Right cardiac atrium (tissue), 5 donors: ENCODE measurements at regions not wholly inside any gene's neighbourhood (a gene's known extent, or its start where the extent isn't known, plus 50 kb on each side); places are given as distances from the start of the nearest gene placed in this dataset.

Experiments
- ATAC-seq, 2 donors: fragments of 200-7000 bp; cut with Tn5 transposase; one replicate each; pipeline versions ENCODE4 v1.8.0 to v1.9.1; 2020; ENCODE audit warnings: moderate library complexity in 2 of 2, mild to moderate bottlenecking in 1 of 2
- DNase-seq, 3 donors: peaks; one replicate each; pipeline ENCODE4 v3.0.0-alpha.2; 2020
- H3K27ac ChIP-seq: one replicate; pipeline ENCODE4 v1.5.1; 2013; ENCODE audit warnings: mild to moderate bottlenecking, low read length, control low read depth, moderate library complexity
- H3K27me3 ChIP-seq: one replicate; pipeline ENCODE4 v1.6.1; 2013; ENCODE audit not compliant: control insufficient read depth, insufficient read depth
- H3K4me1 ChIP-seq: one replicate; pipeline ENCODE4 v1.6.1; 2013; ENCODE audit warnings: low read length; ENCODE audit not compliant: control insufficient read depth, insufficient read depth
- H3K4me3 ChIP-seq: one replicate; pipeline ENCODE4 v1.5.1; 2013; ENCODE audit warnings: low read length, control low read depth
- H3K9me3 ChIP-seq: one replicate; pipeline ENCODE4 v1.6.1; 2013; ENCODE audit warnings: low read length; ENCODE audit not compliant: control insufficient read depth
- WGBS: extraction: QIAGEN DNeasy Blood & Tissue Kit; methylation state at CpG from one replicate; pipeline ENCODE4 v1.1.7; 2013; 5-methylcytosine and 5-hydroxymethylcytosine counted together
- intact Hi-C, 4 donors: fragments of 100-400 bp; cut with DNase I; formaldehyde crosslinking; loops; one replicate each; pipeline versions ENCODE4 v1.11.0 to v1.14.0; 2022 to 2023
- donor health status: healthy with polysubstance abuse.
- donor health status: DM: no; HTN: yes; CAD: no.
- donor health status: DM: no; HTN: no; CAD: no.
- donor health status: DM: no; HTN: yes; CAD: no; lungs with severe emphysema.
- donor health status: DM: yes; HTN: yes; CAD: no.

DNA sequence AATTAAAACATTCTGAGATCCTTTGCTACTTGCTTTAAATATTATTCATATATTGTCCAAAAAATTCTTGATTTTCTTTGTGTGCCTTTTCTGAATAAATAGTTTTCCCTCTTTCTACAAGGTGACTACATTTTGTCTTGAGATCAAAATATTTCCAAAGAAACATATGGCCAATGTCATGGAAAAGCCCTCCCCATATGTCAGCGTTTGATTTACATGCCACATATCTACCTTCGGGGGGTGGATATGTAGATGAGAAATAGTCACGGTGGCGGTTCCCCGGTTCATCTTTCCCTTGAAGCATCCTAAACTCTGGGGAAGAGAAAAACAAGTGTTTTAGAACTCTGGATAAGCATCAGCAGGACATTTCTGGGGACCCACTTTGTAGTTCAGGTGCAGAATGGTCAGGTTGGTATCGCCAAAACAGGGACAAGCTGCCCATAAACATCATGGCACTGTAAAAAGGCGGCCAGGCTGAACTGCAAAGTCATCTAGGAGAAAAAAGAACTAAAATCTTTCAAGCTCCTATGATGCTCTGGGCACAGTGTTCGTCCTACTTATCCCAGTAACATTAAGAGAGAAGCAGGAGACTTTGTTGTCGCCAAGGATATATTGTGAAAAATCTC is 91.5 kb downstream of the MEX3B start:
- H3K27ac ChIP-seq, result no peak overlapping the region
- H3K4me1 ChIP-seq, result no peaks in the 10 kb centered on the region
- H3K9me3 ChIP-seq, result no peaks in the 10 kb centered on the region
- H3K27me3 ChIP-seq, result no peaks in the 10 kb centered on the region
- H3K4me3 ChIP-seq, result no peak overlapping the region
- DNase-seq (no peak), ATAC-seq (no peak)
- intact Hi-C loops, result no loop called here
- WGBS, result 94% methylated on average over 9 of the region's 9 CpGs

DNA sequence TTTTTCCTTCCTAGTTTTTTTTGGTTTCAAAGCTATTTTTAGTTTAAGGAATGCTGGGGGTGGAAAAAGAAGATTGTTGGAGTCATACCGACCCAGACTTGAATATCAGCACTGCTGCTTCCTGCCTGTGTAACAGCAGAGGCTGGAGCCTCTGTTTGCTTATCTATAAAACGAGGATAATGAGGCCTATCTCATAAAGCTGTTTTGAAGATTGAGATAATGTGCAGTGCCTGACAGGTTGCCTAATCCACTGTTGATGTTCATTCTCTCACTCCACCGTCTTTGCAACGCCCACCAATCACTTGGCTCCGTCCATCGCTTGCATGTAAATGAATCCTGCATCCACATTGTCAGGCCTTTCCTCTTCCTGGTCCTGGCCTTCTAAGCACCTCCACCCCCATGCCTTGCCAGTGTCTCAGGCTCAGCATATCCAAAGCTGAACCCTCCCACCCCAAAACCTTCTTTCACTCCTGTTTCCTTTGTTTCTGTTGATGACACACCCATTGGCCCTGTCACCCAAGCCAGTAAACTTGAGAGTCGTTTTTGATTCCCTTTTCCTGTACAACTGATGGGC is 94.9 kb downstream of the MEX3B start:
- ATAC-seq, result peak in 1 of 2 donors; percentile 35
- WGBS, result 27% methylated on average over 7 of the region's 7 CpGs
- intact Hi-C loops, result no loop called here
- no peak for DNase-seq
- no peaks in the 10 kb centered on the region for H3K4me1 ChIP-seq
- H3K4me3 ChIP-seq, result no peak overlapping the region
- no peaks in the 10 kb centered on the region for H3K27me3 ChIP-seq
- no peaks in the 10 kb centered on the region for H3K9me3 ChIP-seq
- no peak overlapping the region for H3K27ac ChIP-seq

GRCh38 chr15:81948751-81949150 is 97.1 kb downstream of the MEX3B start:
- no peak for ATAC-seq
- 91% methylated on average over 11 of the region's 11 CpGs for WGBS
- intact Hi-C loops, result loop anchor here in 1 of 4 donors (10.0 kb wide), 1 partner anchor 324 kb away; no protein-coding TSS in a partner anchor

DNA sequence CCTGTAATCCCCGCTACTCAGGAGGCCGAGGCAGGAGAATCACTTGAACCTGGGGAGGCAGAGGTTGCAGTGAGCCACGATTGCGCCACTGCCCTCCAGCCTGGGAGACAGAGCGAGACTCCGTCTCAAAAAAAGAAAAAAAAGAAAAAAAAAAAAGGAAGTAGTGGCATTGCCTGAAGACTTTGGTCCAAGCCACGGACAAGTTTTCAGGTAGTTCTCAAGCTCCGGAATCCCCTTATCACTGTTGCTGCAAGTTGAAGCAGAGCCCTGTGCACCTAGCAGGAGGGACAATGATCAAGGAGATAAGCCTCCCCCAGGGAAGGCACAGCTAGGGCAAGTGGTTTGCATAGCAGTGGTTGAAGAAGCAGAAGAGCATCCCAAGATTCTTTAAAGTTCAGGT is 97.6 kb downstream of the MEX3B start:
- Histone ChIP-seq H3K27me3 (no peaks in the 10 kb centered on the region), H3K9me3 (no peaks in the 10 kb centered on the region), H3K4me1 (no peaks in the 10 kb centered on the region), H3K4me3 (no peak overlapping the region), H3K27ac (no peak overlapping the region)
- ATAC-seq, result no peak
- 85% methylated on average over 8 of the region's 8 CpGs for WGBS
- intact Hi-C loops, result loop anchor here in 1 of 4 donors (10.0 kb wide), 1 partner anchor 323 kb away; no protein-coding TSS in a partner anchor
- DNase-seq, result no peak

More at GRCh38 chr15:81948751-81949150, 97.1 kb downstream of the MEX3B start:
- Histone ChIP-seq H3K4me3 (no peak overlapping the region), H3K27me3 (no peaks in the 10 kb centered on the region), H3K27ac (no peak overlapping the region), H3K4me1 (no peaks in the 10 kb centered on the region), H3K9me3 (no peaks in the 10 kb centered on the region)
- DNase-seq, result no peak

DNA sequence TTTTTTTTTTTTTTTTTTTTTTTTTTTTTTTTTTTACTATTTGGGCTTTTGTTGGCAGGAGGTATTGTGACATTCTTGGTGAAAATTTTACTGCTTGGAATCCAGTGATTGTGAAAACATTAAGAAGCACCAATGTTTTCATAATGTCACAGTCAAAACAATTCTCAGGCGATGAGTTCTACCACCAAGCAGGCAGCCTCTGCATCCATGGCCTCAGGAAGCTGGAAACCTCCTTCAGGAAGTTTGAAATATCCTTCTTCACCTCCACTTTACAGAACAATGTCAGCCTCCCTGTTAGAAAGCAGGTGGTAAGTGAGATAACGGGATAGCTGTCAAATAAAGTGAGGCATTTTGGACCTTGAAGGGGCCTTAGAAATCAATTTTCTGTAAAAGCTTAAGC is 98.3 kb downstream of the MEX3B start:
- intact Hi-C loops, result loop anchor here in 1 of 4 donors (10.0 kb wide), 1 partner anchor 323 kb away; no protein-coding TSS in a partner anchor
- no peak overlapping the region for H3K4me3 ChIP-seq
- no peaks in the 10 kb centered on the region for H3K9me3 ChIP-seq
- no peaks in the 10 kb centered on the region for H3K27me3 ChIP-seq
- no peak for ATAC-seq
- H3K27ac ChIP-seq, result no peak overlapping the region
- WGBS, result 60% methylated on average over 2 of the region's 2 CpGs
- no peaks in the 10 kb centered on the region for H3K4me1 ChIP-seq
- DNase-seq, result no peak

GRCh38 chr15:81945014-81945615 is 100.7 kb downstream of the MEX3B start:
- no peak overlapping the region for H3K4me3 ChIP-seq
- DNase-seq (no peak), ATAC-seq (no peak)
- no peaks in the 10 kb centered on the region for H3K27me3 ChIP-seq
- no peaks in the 10 kb centered on the region for H3K4me1 ChIP-seq
- intact Hi-C loops, result loop anchor here in 1 of 4 donors (10.0 kb wide), 1 partner anchor 320 kb away; no protein-coding TSS in a partner anchor
- H3K9me3 ChIP-seq, result no peaks in the 10 kb centered on the region
- 55% methylated on average over 6 of the region's 6 CpGs for WGBS
- no peak overlapping the region for H3K27ac ChIP-seq

- Histone ChIP-seq H3K9me3 (no peaks in the 10 kb centered on the region), H3K4me3 (no peak overlapping the region), H3K4me1 (no peaks in the 10 kb centered on the region), H3K27me3 (no peaks in the 10 kb centered on the region), H3K27ac (no peak overlapping the region)
- WGBS, result 78% methylated on average over 3 of the region's 3 CpGs
- DNase-seq, result no peak
- intact Hi-C loops, result loop anchor here in 1 of 4 donors (10.0 kb wide), 1 partner anchor 318 kb away; no protein-coding TSS in a partner anchor
- ATAC-seq, result no peak
Observed at GRCh38 chr15:81942655-81943195, 103.1 kb downstream of the MEX3B start.

- ATAC-seq, result no peak
- Histone ChIP-seq H3K27me3 (no peaks in the 10 kb centered on the region), H3K4me3 (no peak overlapping the region), H3K4me1 (no peaks in the 10 kb centered on the region), H3K9me3 (no peaks in the 10 kb centered on the region), H3K27ac (no peak overlapping the region)
- DNase-seq, result no peak
- WGBS, result 70% methylated on average over 1 of the region's 1 CpG
- intact Hi-C loops, result loop anchor here in 1 of 4 donors (10.0 kb wide), 1 partner anchor 317 kb away; no protein-coding TSS in a partner anchor
Observed at GRCh38 chr15:81942157-81942556, 103.7 kb downstream of the MEX3B start.

GRCh38 chr15:81941479-81941878 is 104.3 kb downstream of the MEX3B start:
- Histone ChIP-seq H3K4me1 (no peaks in the 10 kb centered on the region), H3K9me3 (no peaks in the 10 kb centered on the region), H3K27me3 (no peaks in the 10 kb centered on the region), H3K27ac (no peak overlapping the region), H3K4me3 (no peak overlapping the region)
- ATAC-seq (no peak), DNase-seq (no peak)
- WGBS, result 74% methylated on average over 4 of the region's 4 CpGs
- intact Hi-C loops, result loop anchor here in 1 of 4 donors (10.0 kb wide), 1 partner anchor 317 kb away; no protein-coding TSS in a partner anchor

DNA sequence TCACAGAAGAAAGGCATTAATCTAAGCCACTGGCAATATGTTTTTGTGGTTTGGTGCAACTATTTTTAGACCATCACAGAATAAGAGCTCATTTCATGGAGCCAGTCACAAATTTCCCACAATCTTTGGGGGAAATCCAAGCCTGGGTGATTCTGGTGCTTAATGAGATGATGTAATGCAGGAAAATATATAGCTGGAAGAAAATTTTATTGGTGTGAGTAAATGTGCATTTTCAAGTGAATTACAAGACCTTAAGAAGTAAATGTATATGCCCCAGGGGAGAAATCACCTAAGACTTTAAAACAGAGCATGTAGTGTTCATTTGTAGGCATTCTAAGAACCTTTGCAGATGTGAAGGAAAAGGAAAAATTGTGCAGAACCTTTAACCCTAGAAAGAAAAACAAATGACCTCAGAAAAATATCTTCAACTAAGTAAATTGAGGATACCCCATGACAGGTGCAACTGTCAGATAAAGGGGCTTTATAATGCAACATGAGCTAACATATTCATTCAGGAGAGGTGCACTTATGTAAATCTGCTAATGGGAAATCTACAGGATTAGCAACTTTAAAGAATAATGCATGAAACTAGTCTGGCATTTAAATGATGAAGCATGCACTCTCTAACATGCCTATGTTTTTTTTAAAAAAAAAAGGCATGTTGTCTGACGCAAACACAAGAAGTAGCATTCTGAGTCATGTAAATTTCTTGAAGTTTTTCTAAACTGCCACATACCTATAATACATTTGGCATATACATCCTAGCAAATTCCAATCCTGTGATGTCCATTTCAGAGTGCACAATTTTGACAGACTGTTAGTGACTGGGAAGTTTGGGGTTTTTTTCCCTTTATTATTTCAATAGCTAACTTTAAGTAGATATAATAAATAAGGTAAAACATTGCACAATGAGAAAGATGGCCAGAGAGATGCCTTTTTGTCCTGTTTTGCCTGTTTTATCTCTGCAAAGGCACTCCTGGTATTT is 105.1 kb downstream of the MEX3B start:
- intact Hi-C loops, result loop anchor here in 1 of 4 donors (10.0 kb wide), 1 partner anchor 316 kb away; no protein-coding TSS in a partner anchor
- Histone ChIP-seq H3K27ac (no peak overlapping the region), H3K27me3 (no peaks in the 10 kb centered on the region), H3K4me1 (no peaks in the 10 kb centered on the region), H3K4me3 (no peak overlapping the region), H3K9me3 (no peaks in the 10 kb centered on the region)
- ATAC-seq, result no peak
- no peak for DNase-seq
- 80% methylated on average over 1 of the region's 1 CpG for WGBS
